Testis (tissue), 2 donors: ENCODE measurements at regions not wholly inside any gene's neighbourhood (a gene's known extent, or its start where the extent isn't known, plus 50 kb on each side); places are given as distances from the start of the nearest gene placed in this dataset.

Source experiments
- DNase-seq: peaks from one replicate; pipeline ENCODE4 v3.0.0-alpha.2; 2019
- H3K27ac ChIP-seq, 2 donors: fragments of 200-600 bp; sonication (generic); one replicate each; pipeline ENCODE4 v1.5.1; 2019
- H3K27me3 ChIP-seq: fragments of 200-600 bp; sonication (generic); one replicate; pipeline ENCODE4 v1.5.1; 2019
- H3K36me3 ChIP-seq: fragments of 200-600 bp; sonication (generic); one replicate; pipeline ENCODE4 v1.5.1; 2017; ENCODE audit warnings: low read depth; ENCODE audit errors: missing control alignments
- H3K4me1 ChIP-seq: fragments of 200-600 bp; sonication (generic); one replicate; pipeline ENCODE4 v1.5.1; 2019
- H3K4me3 ChIP-seq, 2 donors: fragments of 200-600 bp; sonication (generic); one replicate each; pipeline ENCODE4 v1.5.1; 2017 to 2019
- H3K9me3 ChIP-seq: fragments of 200-600 bp; sonication (generic); one replicate; pipeline ENCODE4 v1.5.1; 2017
- POLR2A ChIP-seq: fragments of 450-650 bp; IDR thresholded peaks from one replicate; pipeline ENCODE4 v1.6.1; 2017; ENCODE audit warnings: antibody characterized with exemption, mild to moderate bottlenecking, moderate library complexity
- WGBS, 2 donors: methylation state at CpG; one replicate each; pipeline ENCODE4 v1.1.5; 2018; 5-methylcytosine and 5-hydroxymethylcytosine counted together
- intact Hi-C: fragments of 100-400 bp; cut with DNase I; formaldehyde crosslinking; loops from one replicate; pipeline ENCODE4 v1.15.1; 2023; ENCODE audit warnings: low total_unique reads
- TF ChIP-seq, protein P1 (sequence below), 3 experiments: fragments of 450-650 bp in 2 of 3; fragments of 200-600 bp in 1 of 3; sonication (generic) in 1 of 3; IDR thresholded peaks; one replicate each; pipeline ENCODE4 v1.5.1; 2016 to 2019; ENCODE audit warnings: antibody characterized with exemption in 3 of 3, mild to moderate bottlenecking in 2 of 3, moderate library complexity in 1 of 3

DNA sequence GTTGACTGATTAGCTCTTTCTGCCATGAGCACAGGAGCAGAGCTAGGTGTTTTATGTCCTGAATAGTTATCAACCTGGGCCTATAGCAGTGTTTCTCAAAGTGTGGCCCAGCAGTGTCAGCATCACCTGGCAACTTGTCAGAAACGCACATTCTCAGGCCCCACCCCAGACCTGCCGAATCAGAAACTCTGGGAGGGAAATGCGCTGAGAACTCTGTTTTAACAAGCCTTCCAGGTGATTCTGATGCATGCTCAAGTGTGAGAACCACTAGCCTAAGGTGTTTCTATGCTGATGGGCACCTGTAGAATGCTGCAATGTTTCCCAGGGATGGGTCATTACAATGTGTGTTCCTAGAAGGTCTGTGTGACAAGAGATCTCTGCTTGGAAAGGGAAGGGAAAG lies 257.5 kb downstream of the MID1IP1 start:
- no peaks in the 10 kb centered on the region for H3K9me3 ChIP-seq
- no peak for TF ChIP-seq POLR2A
- TF ChIP-seq, protein P1, sequence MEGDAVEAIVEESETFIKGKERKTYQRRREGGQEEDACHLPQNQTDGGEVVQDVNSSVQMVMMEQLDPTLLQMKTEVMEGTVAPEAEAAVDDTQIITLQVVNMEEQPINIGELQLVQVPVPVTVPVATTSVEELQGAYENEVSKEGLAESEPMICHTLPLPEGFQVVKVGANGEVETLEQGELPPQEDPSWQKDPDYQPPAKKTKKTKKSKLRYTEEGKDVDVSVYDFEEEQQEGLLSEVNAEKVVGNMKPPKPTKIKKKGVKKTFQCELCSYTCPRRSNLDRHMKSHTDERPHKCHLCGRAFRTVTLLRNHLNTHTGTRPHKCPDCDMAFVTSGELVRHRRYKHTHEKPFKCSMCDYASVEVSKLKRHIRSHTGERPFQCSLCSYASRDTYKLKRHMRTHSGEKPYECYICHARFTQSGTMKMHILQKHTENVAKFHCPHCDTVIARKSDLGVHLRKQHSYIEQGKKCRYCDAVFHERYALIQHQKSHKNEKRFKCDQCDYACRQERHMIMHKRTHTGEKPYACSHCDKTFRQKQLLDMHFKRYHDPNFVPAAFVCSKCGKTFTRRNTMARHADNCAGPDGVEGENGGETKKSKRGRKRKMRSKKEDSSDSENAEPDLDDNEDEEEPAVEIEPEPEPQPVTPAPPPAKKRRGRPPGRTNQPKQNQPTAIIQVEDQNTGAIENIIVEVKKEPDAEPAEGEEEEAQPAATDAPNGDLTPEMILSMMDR (IDR thresholded peaks at IDR 0.05) = no peak
- H3K4me3 ChIP-seq = no peak overlapping the region
- H3K36me3 ChIP-seq = no peaks in the 10 kb centered on the region
- H3K4me1 ChIP-seq = no peaks in the 10 kb centered on the region
- H3K27me3 ChIP-seq = no peaks in the 10 kb centered on the region
- DNase-seq = no peak
- intact Hi-C loops = no loop called here
- 76 to 90% methylated on average over 3 of the region's 3 CpGs for WGBS, 2 donors
- no peak overlapping the region for H3K27ac ChIP-seq

DNA sequence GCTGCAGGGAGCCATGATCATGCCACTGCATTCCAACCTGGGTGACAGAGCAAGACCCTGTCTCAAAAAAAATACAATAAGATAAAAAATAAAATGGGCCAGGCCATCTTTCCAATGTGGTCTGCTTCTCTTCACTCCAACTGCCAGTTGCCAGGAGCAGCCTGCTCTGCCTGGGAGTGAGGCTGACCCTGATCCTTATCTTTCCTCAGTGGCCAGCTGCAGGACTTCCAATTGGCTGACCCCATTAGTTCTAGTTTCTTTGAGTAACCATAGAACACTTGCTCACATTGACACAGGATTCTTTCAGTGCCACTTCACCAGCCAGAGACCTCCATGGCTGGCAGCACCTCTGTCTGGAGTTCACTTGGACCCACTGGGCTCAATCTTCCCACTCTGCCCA lies 258.6 kb downstream of the MID1IP1 start:
- H3K4me3 ChIP-seq = no peak overlapping the region
- H3K27me3 ChIP-seq = no peaks in the 10 kb centered on the region
- DNase-seq = no peak
- no peaks in the 10 kb centered on the region for H3K36me3 ChIP-seq
- TF ChIP-seq POLR2A = no peak
- TF ChIP-seq, protein P1 (IDR thresholded peaks at IDR 0.05) = no peak
- no peak overlapping the region for H3K27ac ChIP-seq
- H3K9me3 ChIP-seq = no peaks in the 10 kb centered on the region
- H3K4me1 ChIP-seq = no peaks in the 10 kb centered on the region
- intact Hi-C loops = no loop called here

DNA sequence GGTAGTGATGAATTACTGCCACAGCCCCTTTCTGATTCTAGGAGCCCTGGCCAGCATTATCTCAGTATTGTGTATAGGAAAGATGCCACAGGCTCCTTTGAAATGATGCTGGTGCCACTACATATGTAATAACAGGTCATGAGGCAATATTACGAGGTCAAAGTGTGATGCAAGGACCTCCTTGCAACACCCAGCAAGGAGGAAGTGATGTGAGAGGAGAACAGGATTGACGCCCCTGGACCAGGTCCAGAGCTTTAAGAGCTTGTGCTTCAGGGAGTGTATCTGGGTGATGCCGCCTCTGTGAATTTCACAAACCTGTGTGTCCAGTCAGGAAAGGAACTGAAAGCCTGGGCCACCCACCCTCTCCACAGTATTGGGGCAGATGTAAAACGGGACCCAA lies 261.8 kb downstream of the MID1IP1 start:
- no peak for DNase-seq
- no peak for TF ChIP-seq POLR2A
- TF ChIP-seq, protein P1 (IDR thresholded peaks at IDR 0.05) = no peak
- Histone ChIP-seq H3K27ac (no peak overlapping the region), H3K4me1 (no peaks in the 10 kb centered on the region), H3K9me3 (no peaks in the 10 kb centered on the region), H3K27me3 (no peaks in the 10 kb centered on the region), H3K36me3 (no peaks in the 10 kb centered on the region), H3K4me3 (no peak overlapping the region)
- intact Hi-C loops = no loop called here
- 90 to 100% methylated on average over 1 to 4 of the region's 4 CpGs for WGBS, 2 donors

DNA sequence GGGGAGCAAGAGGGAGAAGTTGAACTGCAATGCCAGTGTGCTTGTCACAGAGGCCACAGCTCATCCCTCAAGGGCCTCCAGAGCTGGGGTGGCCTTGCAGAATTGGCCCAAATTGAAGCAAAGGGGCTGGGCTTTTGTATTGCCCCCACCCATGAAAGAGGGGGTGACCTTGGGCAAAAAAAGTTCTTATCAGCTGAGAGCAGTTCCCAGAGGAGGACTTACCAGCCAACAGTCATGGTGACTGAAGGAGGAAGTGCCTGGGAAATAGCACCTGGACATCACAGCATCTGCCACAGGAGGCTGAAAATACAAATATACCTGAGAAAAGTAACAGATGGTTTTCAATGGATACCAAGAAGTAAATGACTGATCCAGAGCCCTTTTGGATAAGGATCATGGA lies 262.4 kb downstream of the MID1IP1 start:
- no peaks in the 10 kb centered on the region for H3K36me3 ChIP-seq
- no peaks in the 10 kb centered on the region for H3K27me3 ChIP-seq
- no peaks in the 10 kb centered on the region for H3K4me1 ChIP-seq
- no peak overlapping the region for H3K4me3 ChIP-seq
- intact Hi-C loops = no loop called here
- H3K27ac ChIP-seq = no peak overlapping the region
- H3K9me3 ChIP-seq = no peaks in the 10 kb centered on the region
- no peak for DNase-seq
- TF ChIP-seq POLR2A = no peak
- TF ChIP-seq, protein P1 (IDR thresholded peaks at IDR 0.05) = no peak

DNA sequence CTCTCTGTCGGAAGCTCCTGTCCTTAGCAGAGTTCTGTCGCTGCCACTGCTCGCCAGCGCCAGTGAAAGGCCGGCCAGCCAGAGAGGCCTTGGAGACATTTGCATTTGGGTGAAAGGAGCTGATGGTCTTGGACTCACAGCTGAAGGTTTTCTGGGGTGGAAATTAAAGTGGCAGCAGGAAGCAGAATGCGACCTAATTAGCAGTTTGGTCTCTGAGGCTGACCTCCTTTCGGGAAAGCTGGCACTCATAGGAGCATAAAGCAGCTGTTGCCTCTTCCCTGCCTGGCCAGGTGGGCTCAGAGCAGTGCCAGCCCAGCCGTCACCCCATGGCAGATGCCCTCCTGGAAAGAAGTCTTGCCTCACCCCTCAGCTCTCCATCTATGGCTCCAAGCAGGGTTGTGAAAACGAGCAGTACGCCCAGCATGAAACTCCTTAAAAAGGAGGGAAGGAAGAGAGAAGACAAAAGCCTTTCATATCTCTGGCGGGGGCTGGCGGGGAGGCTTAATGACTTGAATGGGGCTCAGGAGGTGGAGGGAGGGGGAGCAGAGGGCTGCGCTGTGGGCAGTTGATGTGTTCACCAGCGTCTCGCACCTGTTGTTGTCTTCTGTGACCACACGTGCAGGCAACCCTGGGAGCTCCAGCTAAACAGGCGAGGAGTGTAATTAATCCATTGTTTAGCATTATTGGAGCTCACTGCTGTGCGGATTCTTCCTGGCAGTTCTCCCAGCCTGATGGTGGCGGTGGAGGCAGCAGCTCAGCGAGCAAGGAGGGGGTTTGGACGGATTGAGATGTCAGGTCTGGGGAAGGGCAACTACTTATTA lies 264.0 kb downstream of the MID1IP1 start:
- Histone ChIP-seq H3K36me3 (no peaks in the 10 kb centered on the region), H3K27ac (no peak overlapping the region), H3K27me3 (no peaks in the 10 kb centered on the region), H3K4me1 (no peaks in the 10 kb centered on the region), H3K9me3 (no peaks in the 10 kb centered on the region), H3K4me3 (no peak overlapping the region)
- 55 to 57% methylated on average over 4 to 21 of the region's 21 CpGs for WGBS, 2 donors
- no peak for TF ChIP-seq POLR2A
- TF ChIP-seq, protein P1 (IDR thresholded peaks at IDR 0.05) = no peak
- intact Hi-C loops = no loop called here
- DNase-seq = no peak
